ENCODE measurements at regions not wholly inside any gene's neighbourhood (a gene's known extent, or its start where the extent isn't known, plus 50 kb on each side); places are given as distances from the start of the nearest gene placed in this dataset.

GRCh38 chr15:66634540-66634939 is 67.5 kb upstream of the SMAD6 start:
- Histone ChIP-seq H3K4me1 (ENCODE audit: control insufficient read depth in 1 of 2, insufficient read depth in 2 of 2, low read length in 2 of 2) (no peaks in the 10 kb centered on the region), H3K9me3 (ENCODE audit: control insufficient read depth in 1 of 2, insufficient read depth in 1 of 2, low read depth in 1 of 2, low read length in 2 of 2) (no peaks in the 10 kb centered on the region), H3K36me3 (ENCODE audit: control insufficient read depth in 1 of 2, insufficient read depth in 2 of 2, low read length in 2 of 2) (no peaks in the 10 kb centered on the region), H2AFZ (ENCODE audit: low read depth, low read length, poor library complexity, severe bottlenecking) (no peak overlapping the region), H4K20me1 (ENCODE audit: insufficient read depth) (no peaks in the 10 kb centered on the region), H3K4me3 (replicated peaks in 1 of 2; ENCODE audit: low read depth in 1 of 2, low read length in 2 of 2) (no peak overlapping the region), H3K9ac (ENCODE audit: low read length) (no peak overlapping the region), H3K79me2 (ENCODE audit: insufficient read depth, low read length) (no peaks in the 10 kb centered on the region), H3K9me2 (ENCODE audit: insufficient read depth) (no peaks in the 10 kb centered on the region), H3K4me2 (ENCODE audit: low read length) (no peak overlapping the region), H3K27me3 (ENCODE audit: insufficient read depth, low read length) (no peaks in the 10 kb centered on the region), H3K27ac (ENCODE audit: low read depth, low read length) (no peak overlapping the region)
- CTCF ChIA-PET, result no interaction called here
- intact Hi-C loops (cut with micrococcal nuclease), result no loop called here
- no peak for TF ChIP-seq SRF (IDR thresholded peaks at IDR 0.05; ENCODE audit: low read depth)
- no peak for TF ChIP-seq ZBTB33 (IDR thresholded peaks at IDR 0.05; ENCODE audit: extremely low read depth, insufficient replicate concordance, low read length)
- TF ChIP-seq REST (IDR thresholded peaks at IDR 0.05; ENCODE audit: low read depth), result no peak
- no peak for TF ChIP-seq JUND (IDR thresholded peaks at IDR 0.05)
- TF ChIP-seq EGR1 (IDR thresholded peaks at IDR 0.05; ENCODE audit: low read depth), result no peak
- no peak for TF ChIP-seq CTCF (IDR thresholded peaks at IDR 0.05 in 2 of 3, conservative IDR thresholded peaks at IDR 0.05 in 1 of 3; ENCODE audit: borderline replicate concordance in 1 of 3, insufficient read depth in 1 of 3, low read depth in 2 of 3, low read length in 2 of 3)
- no peak for TF ChIP-seq TCF7L2 (IDR thresholded peaks at IDR 0.05; ENCODE audit: borderline replicate concordance, extremely low read depth, insufficient read depth, insufficient read length)
- TF ChIP-seq CBX3 (IDR thresholded peaks at IDR 0.05; ENCODE audit: low read depth), result no peak
- TF ChIP-seq RAD21 (IDR thresholded peaks at IDR 0.05; ENCODE audit: low read depth), result no peak
- no peak for TF ChIP-seq POLR2AphosphoS5 (IDR thresholded peaks at IDR 0.05; ENCODE audit: low read depth, low read length)
- no peak for TF ChIP-seq FOSL1 (IDR thresholded peaks at IDR 0.05; ENCODE audit: low read depth)
- no peak for TF ChIP-seq ELF1 (IDR thresholded peaks at IDR 0.05; ENCODE audit: borderline replicate concordance, low read depth)
- TF ChIP-seq MAX (IDR thresholded peaks at IDR 0.05), result no peak
- TF ChIP-seq ZFX (IDR thresholded peaks at IDR 0.05), result no peak
- TF ChIP-seq POLR2A (IDR thresholded peaks at IDR 0.05; ENCODE audit: borderline replicate concordance, extremely low read depth, insufficient read depth, insufficient read length), result no peak
- TF ChIP-seq SP1 (IDR thresholded peaks at IDR 0.05; ENCODE audit: low read depth), result no peak
- DNase-seq (ENCODE audit: low read depth, low spot score) (no peak), ATAC-seq (no peak)
- RAD21 ChIA-PET (ENCODE audit: low non-redundant PET in 1 of 2, low total read pairs in 2 of 2, uncharacterized antibody in 2 of 2, unreplicated experiment in 2 of 2), result no interaction called here
- no TSS peak for BruUV-seq (replicated peaks)
- POLR2A ChIA-PET, result no interaction called here
